ENCODE measurements at regions not wholly inside any gene's neighbourhood (a gene's known extent, or its start where the extent isn't known, plus 50 kb on each side); places are given as distances from the start of the nearest gene placed in this dataset.

DNA sequence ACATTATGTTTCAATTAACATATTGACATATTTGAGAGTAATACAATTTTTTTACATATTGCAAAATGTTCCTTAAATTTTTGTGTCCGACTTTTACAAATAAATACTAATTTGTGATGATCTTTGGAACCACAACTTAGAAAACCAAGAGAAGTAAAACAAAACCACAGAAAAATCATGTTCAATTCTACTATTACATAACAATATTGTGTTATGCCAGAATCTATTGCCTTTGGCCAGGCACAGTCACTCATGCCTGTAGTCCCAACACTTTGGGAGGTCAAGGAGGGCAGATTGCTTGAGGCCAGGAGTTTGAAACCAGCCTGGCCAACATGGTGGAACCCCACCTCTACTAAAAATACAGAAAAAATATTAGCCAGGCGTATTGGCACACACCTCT lies 92.8 kb upstream of the APCDD1 start:
- no peak for TF ChIP-seq EZH2 (optimal IDR thresholded peaks at IDR 0.05; ENCODE audit: low read depth, low read length)
- TF ChIP-seq, protein P1, sequence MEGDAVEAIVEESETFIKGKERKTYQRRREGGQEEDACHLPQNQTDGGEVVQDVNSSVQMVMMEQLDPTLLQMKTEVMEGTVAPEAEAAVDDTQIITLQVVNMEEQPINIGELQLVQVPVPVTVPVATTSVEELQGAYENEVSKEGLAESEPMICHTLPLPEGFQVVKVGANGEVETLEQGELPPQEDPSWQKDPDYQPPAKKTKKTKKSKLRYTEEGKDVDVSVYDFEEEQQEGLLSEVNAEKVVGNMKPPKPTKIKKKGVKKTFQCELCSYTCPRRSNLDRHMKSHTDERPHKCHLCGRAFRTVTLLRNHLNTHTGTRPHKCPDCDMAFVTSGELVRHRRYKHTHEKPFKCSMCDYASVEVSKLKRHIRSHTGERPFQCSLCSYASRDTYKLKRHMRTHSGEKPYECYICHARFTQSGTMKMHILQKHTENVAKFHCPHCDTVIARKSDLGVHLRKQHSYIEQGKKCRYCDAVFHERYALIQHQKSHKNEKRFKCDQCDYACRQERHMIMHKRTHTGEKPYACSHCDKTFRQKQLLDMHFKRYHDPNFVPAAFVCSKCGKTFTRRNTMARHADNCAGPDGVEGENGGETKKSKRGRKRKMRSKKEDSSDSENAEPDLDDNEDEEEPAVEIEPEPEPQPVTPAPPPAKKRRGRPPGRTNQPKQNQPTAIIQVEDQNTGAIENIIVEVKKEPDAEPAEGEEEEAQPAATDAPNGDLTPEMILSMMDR (IDR thresholded peaks at IDR 0.05; ENCODE audit: low read length) = no peak

Data from MM.1S (cell line).